ENCODE measurements at regions not wholly inside any gene's neighbourhood (a gene's known extent, or its start where the extent isn't known, plus 50 kb on each side); places are given as distances from the start of the nearest gene placed in this dataset.
"Not testable (repeated sequence)": the region's sequence is repeated elsewhere in the genome, so short reads cannot be mapped to it uniquely, and the experiment has no call there.

DNA sequence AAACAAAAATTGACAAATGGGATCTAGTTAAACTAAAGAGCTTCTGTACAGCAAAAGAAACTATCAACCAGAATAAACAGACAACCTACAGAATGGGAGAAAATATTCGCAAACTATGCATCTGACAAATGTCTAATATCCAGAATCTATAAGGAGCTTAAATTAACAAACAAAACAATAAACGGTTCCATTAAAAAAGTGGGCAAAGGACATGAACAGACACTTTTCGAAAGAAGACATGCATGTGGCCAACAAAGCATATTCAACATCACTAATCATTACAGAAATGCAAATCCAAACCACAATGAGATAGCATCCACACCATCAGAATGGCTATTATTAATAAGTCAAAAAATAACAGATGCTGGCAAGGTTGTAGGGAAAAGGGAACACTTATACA lies 50.5 kb upstream of the MED13L start:
- not testable (repeated sequence) for H3K4me3 ChIP-seq; DNase-seq (ENCODE audit: low read depth, low spot score); H3K9me3 ChIP-seq (ENCODE audit: low read depth, low read length); H3K27ac ChIP-seq; H3K36me3 ChIP-seq (ENCODE audit: insufficient read depth, low read length); H3K9ac ChIP-seq (ENCODE audit: insufficient read length)

DNA sequence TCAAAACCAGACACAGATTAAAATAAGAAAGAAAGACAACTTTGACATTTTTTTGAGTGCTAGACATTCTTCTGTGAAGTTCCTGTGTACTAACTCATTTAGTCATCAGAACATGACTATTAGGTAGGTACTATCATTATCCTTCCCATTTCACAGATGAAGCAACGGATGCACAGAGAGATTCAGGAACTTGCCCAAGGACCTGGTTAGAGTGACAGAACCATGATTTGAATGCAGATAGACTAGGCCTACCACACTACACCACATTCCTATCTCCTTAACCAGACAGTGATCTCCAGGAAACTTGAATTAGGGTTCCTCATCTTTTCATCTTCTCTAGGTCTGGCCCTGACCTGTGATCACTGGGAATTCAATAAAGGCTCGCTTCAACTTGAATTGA lies 54.4 kb upstream of the MED13L start:
- Histone ChIP-seq H3K9ac (ENCODE audit: insufficient read length) (no peak overlapping the region), H3K27ac (no peak overlapping the region), H3K9me3 (ENCODE audit: low read depth, low read length) (no peaks in the 10 kb centered on the region), H3K36me3 (ENCODE audit: insufficient read depth, low read length) (no peaks in the 10 kb centered on the region), H3K4me3 (no peak overlapping the region)
- no peak for TF ChIP-seq FOXP2 (optimal IDR thresholded peaks at IDR 0.05; ENCODE audit: control extremely low read depth, extremely low read length, insufficient read depth)
- TF ChIP-seq EZH2 (IDR thresholded peaks at IDR 0.05), result no peak
- no peak for TF ChIP-seq POLR2AphosphoS5 (IDR thresholded peaks at IDR 0.05; ENCODE audit: borderline replicate concordance, low read depth, low read length)
- DNase-seq (ENCODE audit: low read depth, low spot score), result no peak

DNA sequence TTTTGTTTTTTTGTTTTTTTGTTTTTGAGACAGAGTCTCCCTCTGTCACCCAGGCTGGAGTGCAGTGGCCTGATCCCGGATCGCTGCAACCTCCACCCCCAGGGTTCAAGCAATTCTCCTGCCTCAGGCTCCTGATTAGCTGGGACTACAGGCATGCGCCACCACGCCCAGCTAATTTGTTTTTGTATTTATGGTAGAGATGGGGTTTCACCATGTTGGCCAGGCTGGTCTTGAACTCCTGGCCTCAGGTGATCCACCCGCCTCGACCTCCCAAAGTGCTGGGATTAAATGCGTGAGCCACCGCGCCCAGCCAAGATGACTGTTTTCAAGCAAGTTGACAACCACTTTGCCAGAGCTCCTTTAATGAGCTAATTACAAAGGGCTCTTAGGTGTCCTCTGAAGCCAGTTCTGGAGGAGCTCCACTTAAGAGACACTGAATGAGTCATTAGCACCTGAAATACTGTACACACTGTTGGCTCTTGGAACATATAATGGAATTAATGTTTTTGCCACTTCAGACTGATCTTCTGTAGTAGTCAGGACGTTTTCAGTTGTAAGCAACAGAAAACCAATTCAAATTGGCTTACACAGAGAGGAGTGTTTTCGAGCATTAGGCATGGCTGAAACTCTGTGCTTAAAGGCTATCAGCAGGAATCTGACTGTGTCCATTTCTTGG lies 55.4 kb upstream of the MED13L start:
- no peaks in the 10 kb centered on the region for H3K9me3 ChIP-seq (ENCODE audit: low read depth, low read length)
- H3K4me3 ChIP-seq, result no peak overlapping the region
- TF ChIP-seq FOXP2 (optimal IDR thresholded peaks at IDR 0.05; ENCODE audit: control extremely low read depth, extremely low read length, insufficient read depth) (no peak), EZH2 (IDR thresholded peaks at IDR 0.05) (no peak), POLR2AphosphoS5 (IDR thresholded peaks at IDR 0.05; ENCODE audit: borderline replicate concordance, low read depth, low read length) (no peak)
- H3K36me3 ChIP-seq (ENCODE audit: insufficient read depth, low read length), result no peaks in the 10 kb centered on the region
- DNase-seq (ENCODE audit: low read depth, low spot score), result no peak
- no peak overlapping the region for H3K27ac ChIP-seq
- H3K9ac ChIP-seq (ENCODE audit: insufficient read length), result no peak overlapping the region

DNA sequence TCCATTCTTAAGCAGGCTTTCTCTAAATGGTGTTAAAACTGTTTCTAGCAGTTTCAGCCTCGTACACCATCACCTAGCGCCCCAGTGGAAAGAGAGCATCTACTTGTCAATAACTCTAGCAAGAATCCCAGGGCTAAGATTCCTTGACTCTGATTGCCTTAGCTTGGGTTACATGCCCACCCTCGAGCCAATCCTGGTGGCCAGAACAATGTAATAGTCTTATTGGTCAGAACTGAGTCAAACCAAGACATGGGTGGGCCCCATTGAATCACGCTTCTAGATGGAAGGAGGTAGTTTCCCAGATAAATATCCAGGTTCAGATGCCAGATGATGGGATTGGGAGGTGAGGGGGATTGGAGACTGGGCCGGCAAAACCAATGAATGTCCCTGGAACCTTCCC lies 55.9 kb upstream of the MED13L start:
- no peaks in the 10 kb centered on the region for H3K9me3 ChIP-seq (ENCODE audit: low read depth, low read length)
- DNase-seq (ENCODE audit: low read depth, low spot score), result no peak
- H3K27ac ChIP-seq, result no peak overlapping the region
- H3K4me3 ChIP-seq, result no peak overlapping the region
- no peak overlapping the region for H3K9ac ChIP-seq (ENCODE audit: insufficient read length)
- TF ChIP-seq EZH2 (IDR thresholded peaks at IDR 0.05) (no peak), POLR2AphosphoS5 (IDR thresholded peaks at IDR 0.05; ENCODE audit: borderline replicate concordance, low read depth, low read length) (no peak), FOXP2 (optimal IDR thresholded peaks at IDR 0.05; ENCODE audit: control extremely low read depth, extremely low read length, insufficient read depth) (no peak)
- H3K36me3 ChIP-seq (ENCODE audit: insufficient read depth, low read length), result no peaks in the 10 kb centered on the region

DNA sequence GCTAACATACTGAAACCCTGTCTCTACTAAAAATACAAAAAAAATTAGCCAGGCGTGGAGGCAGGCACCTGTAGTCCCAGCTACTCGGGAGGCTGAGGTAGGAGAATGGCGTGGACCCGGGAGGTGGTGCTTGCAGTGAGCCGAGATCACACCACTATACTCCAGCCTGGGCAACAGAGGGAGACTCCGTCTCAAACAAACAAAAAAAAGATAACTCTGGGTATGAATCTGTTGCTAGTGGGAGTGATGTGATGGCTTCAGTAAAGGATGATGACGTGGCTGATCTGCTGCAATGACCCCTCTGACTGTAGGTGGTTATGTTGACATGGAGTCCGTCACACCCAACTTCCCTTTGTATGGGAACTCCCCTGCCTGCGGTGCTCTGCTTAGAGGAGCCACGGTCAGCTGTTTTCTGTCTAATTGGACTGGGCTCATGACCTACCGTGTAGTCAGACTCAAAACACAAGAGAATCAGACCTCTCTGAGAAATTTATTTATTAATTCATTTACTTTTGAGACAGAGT lies 59.1 kb upstream of the MED13L start:
- Histone ChIP-seq H3K9me3 (ENCODE audit: low read depth, low read length) (no peaks in the 10 kb centered on the region), H3K9ac (ENCODE audit: insufficient read length) (no peak overlapping the region), H3K4me3 (no peak overlapping the region), H3K27ac (no peak overlapping the region), H3K36me3 (ENCODE audit: insufficient read depth, low read length) (no peaks in the 10 kb centered on the region)
- no peak for DNase-seq (ENCODE audit: low read depth, low spot score)
- TF ChIP-seq FOXP2 (optimal IDR thresholded peaks at IDR 0.05; ENCODE audit: control extremely low read depth, extremely low read length, insufficient read depth) (no peak), POLR2AphosphoS5 (IDR thresholded peaks at IDR 0.05; ENCODE audit: borderline replicate concordance, low read depth, low read length) (no peak), EZH2 (IDR thresholded peaks at IDR 0.05) (no peak)

DNA sequence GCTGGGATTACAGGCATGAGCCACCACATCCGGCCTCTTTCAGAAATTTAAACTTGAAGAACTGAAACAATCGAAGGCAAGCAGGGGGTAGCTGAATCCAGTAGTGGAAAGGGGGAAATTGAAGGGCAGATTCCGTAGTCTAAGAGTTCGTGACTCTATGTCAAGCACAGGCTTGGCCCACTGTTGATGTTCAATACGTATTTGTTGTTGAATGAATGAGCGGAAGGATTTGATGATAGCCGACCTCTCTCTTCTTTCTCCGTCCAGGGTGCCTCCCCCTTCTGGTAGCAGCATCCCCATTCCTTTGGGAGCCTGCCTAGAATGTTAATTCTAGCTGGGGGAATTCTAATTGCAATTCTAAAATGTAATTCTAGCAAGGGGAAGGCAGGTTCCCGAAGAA lies 59.8 kb upstream of the MED13L start:
- no peaks in the 10 kb centered on the region for H3K9me3 ChIP-seq (ENCODE audit: low read depth, low read length)
- TF ChIP-seq FOXP2 (optimal IDR thresholded peaks at IDR 0.05; ENCODE audit: control extremely low read depth, extremely low read length, insufficient read depth), result no peak
- no peak for TF ChIP-seq EZH2 (IDR thresholded peaks at IDR 0.05)
- TF ChIP-seq POLR2AphosphoS5 (IDR thresholded peaks at IDR 0.05; ENCODE audit: borderline replicate concordance, low read depth, low read length), result no peak
- H3K4me3 ChIP-seq, result no peak overlapping the region
- no peaks in the 10 kb centered on the region for H3K36me3 ChIP-seq (ENCODE audit: insufficient read depth, low read length)
- H3K9ac ChIP-seq (ENCODE audit: insufficient read length), result no peak overlapping the region
- DNase-seq (ENCODE audit: low read depth, low spot score), result no peak
- H3K27ac ChIP-seq, result no peak overlapping the region

DNA sequence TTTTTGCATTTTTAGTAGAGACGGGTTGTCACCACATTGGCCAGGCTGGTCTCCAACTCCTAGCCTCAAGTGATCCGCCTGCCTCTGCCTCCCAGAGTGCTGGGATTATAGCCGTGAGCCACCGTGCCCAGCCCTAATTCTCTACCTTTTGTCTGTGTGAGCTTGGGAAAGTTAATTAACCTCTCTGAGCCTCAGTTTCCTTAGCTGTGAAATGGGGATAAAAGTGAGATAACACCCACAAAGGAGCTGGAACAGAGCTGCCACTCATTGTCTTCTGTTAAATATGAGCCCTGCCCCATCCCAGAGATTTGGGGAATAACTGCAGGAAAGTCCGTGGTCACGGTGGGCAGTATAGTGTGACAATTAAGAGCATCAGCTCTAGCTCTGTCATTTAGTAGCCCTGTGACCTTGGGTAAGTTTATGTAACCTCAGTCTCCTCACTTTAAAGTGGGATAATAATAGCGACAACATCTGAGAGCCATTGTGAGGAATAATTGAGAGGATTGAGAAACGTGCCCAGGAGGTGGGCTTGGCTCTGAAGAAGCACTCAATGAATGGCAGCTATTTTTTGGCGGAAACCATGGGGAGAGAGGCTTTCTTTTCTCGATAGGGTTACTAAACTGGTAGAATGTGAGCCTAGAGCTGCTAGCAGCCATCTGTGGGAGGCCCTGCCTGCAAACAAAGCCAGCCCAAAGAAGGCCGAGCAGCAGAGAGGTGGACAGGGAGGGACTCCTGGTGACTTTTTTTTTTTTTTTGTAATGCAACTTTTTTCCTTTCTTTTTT lies 60.8 kb upstream of the MED13L start:
- TF ChIP-seq FOXP2 (optimal IDR thresholded peaks at IDR 0.05; ENCODE audit: control extremely low read depth, extremely low read length, insufficient read depth) (no peak), EZH2 (IDR thresholded peaks at IDR 0.05) (no peak), POLR2AphosphoS5 (IDR thresholded peaks at IDR 0.05; ENCODE audit: borderline replicate concordance, low read depth, low read length) (no peak)
- DNase-seq (ENCODE audit: low read depth, low spot score), result no peak
- Histone ChIP-seq H3K9me3 (ENCODE audit: low read depth, low read length) (peaks cover under 1% of the 10 kb centered on the region; the same call in 1 of the 2 replicates), H3K36me3 (ENCODE audit: insufficient read depth, low read length) (no peaks in the 10 kb centered on the region), H3K9ac (ENCODE audit: insufficient read length) (no peak overlapping the region), H3K4me3 (no peak overlapping the region), H3K27ac (no peak overlapping the region)

DNA sequence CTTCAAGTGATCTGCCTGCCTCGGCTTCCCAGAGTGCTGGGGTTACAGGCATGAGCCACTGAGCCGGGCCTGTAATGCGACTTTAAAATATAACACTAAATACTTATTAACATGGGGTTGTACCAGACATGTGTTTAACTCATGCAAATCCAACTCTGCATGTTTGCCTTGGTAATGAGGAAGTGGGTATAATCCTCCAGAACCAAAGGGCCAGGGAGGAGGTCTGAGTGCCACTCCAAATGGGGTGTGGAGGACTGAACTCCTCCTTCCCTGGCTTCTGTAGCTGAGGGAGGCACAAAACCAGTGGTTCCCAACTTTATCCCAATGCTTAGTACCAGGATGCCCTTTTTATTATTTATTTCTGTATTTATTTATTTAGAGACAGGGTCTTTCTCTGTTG lies 61.6 kb upstream of the MED13L start:
- Histone ChIP-seq H3K9ac (ENCODE audit: insufficient read length) (no peak overlapping the region), H3K4me3 (no peak overlapping the region), H3K36me3 (ENCODE audit: insufficient read depth, low read length) (no peaks in the 10 kb centered on the region), H3K27ac (no peak overlapping the region), H3K9me3 (ENCODE audit: low read depth, low read length) (peaks cover 4% of the 10 kb centered on the region; the same call in 1 of the 2 replicates)
- no peak for DNase-seq (ENCODE audit: low read depth, low spot score)
- TF ChIP-seq FOXP2 (optimal IDR thresholded peaks at IDR 0.05; ENCODE audit: control extremely low read depth, extremely low read length, insufficient read depth) (no peak), EZH2 (IDR thresholded peaks at IDR 0.05) (no peak), POLR2AphosphoS5 (IDR thresholded peaks at IDR 0.05; ENCODE audit: borderline replicate concordance, low read depth, low read length) (no peak)

Measured in SK-N-MC (cell line).